A549 (cell line): ENCODE measurements at regions not wholly inside any gene's neighbourhood (a gene's known extent, or its start where the extent isn't known, plus 50 kb on each side); places are given as distances from the start of the nearest gene placed in this dataset.

Source experiments
- CEBPB ChIP-seq, 2 experiments: fragments of >200 bp in 1 of 2; sonication (Bioruptor Twin) in 1 of 2; formaldehyde crosslinking in 1 of 2; IDR thresholded peaks; 2 replicates each; pipeline ENCODE4 v1.6.1; 2012 to 2016
- CHD2 ChIP-seq: fragments of 150-350 bp; IDR thresholded peaks from 2 replicates; pipeline ENCODE4 v1.6.1; 2014; ENCODE audit warnings: low read length; ENCODE audit not compliant: partially characterized antibody
- HDAC2 ChIP-seq: fragments of 200-600 bp; sonication (generic); IDR thresholded peaks from 2 replicates; pipeline ENCODE4 v1.6.1; 2016
- MYC ChIP-seq: IDR thresholded peaks from 2 replicates; pipeline ENCODE4 v1.6.1; 2012; ENCODE audit warnings: mild to moderate bottlenecking, inconsistent platforms, low read length, improper control_type of control experiment, borderline replicate concordance
- NPAS2 ChIP-seq: fragments of 250-450 bp; sonication (Bioruptor Pico); IDR thresholded peaks from 2 replicates; pipeline ENCODE4 v1.8.0; 2022; ENCODE audit warnings: mild to moderate bottlenecking, moderate library complexity, borderline replicate concordance
- POLR2A ChIP-seq: IDR thresholded peaks from 2 replicates; pipeline ENCODE4 v1.6.1; 2012; ENCODE audit warnings: mild to moderate bottlenecking, low read length
- POLR2AphosphoS2 ChIP-seq: conservative IDR thresholded peaks from 2 replicates; pipeline ENCODE4 v1.6.1; 2012; ENCODE audit warnings: low read length, improper control_type of control experiment, inconsistent platforms
- RAD21 ChIP-seq, 2 experiments: fragments of >200 bp in 1 of 2; sonication (Bioruptor Twin) in 1 of 2; formaldehyde crosslinking in 1 of 2; IDR thresholded peaks in 1 of 2; conservative IDR thresholded peaks in 1 of 2; 2 replicates in 1 of 2; 3 replicates in 1 of 2; pipeline ENCODE4 v1.6.1; 2012 to 2018; ENCODE audit warnings: inconsistent platforms in 1 of 2
- RARB ChIP-seq: fragments of 250-450 bp; sonication (Bioruptor Pico); IDR thresholded peaks from 2 replicates; pipeline ENCODE4 v1.8.0; 2021; ENCODE audit warnings: mild to moderate bottlenecking, moderate library complexity
- ZFP36 ChIP-seq: fragments of 450-650 bp; IDR thresholded peaks from 2 replicates; pipeline ENCODE4 v1.6.1; 2014; ENCODE audit warnings: borderline replicate concordance; ENCODE audit not compliant: partially characterized antibody
- TF ChIP-seq, protein P1 (sequence below): fragments of >200 bp; sonication (Bioruptor Twin); formaldehyde crosslinking; IDR thresholded peaks from 3 replicates; pipeline ENCODE4 v1.5.1; 2016

- TF ChIP-seq RAD21 (conservative IDR thresholded peaks at IDR 0.05 in 1 of 2, IDR thresholded peaks at IDR 0.05 in 1 of 2) (no peak), NPAS2 (CRISPR knock-in tag) (no peak), POLR2A (no peak), CEBPB (IDR thresholded peaks at IDR 0.05) (no peak), HDAC2 (no peak), POLR2AphosphoS2 (no peak), ZFP36 (no peak), RARB (CRISPR knock-in tag) (no peak), MYC (no peak), CHD2 (no peak)
- TF ChIP-seq, protein P1, sequence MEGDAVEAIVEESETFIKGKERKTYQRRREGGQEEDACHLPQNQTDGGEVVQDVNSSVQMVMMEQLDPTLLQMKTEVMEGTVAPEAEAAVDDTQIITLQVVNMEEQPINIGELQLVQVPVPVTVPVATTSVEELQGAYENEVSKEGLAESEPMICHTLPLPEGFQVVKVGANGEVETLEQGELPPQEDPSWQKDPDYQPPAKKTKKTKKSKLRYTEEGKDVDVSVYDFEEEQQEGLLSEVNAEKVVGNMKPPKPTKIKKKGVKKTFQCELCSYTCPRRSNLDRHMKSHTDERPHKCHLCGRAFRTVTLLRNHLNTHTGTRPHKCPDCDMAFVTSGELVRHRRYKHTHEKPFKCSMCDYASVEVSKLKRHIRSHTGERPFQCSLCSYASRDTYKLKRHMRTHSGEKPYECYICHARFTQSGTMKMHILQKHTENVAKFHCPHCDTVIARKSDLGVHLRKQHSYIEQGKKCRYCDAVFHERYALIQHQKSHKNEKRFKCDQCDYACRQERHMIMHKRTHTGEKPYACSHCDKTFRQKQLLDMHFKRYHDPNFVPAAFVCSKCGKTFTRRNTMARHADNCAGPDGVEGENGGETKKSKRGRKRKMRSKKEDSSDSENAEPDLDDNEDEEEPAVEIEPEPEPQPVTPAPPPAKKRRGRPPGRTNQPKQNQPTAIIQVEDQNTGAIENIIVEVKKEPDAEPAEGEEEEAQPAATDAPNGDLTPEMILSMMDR: no peak
Observed at GRCh38 chr2:42980764-42981416, 188.5 kb upstream of the HAAO start.
